Right atrium auricular region (tissue), 2 donors: ENCODE measurements at regions not wholly inside any gene's neighbourhood (a gene's known extent, or its start where the extent isn't known, plus 50 kb on each side); places are given as distances from the start of the nearest gene placed in this dataset.

Source experiments
- DNase-seq: peaks from one replicate; pipeline ENCODE4 v3.0.0-alpha.2; 2019; ENCODE audit warnings: low spot score
- H3K27ac ChIP-seq, 2 donors: fragments of 200-600 bp; sonication (generic); 1 replicate in 1 of 2; 2 replicates in 1 of 2; pipeline ENCODE4 v1.5.1; 2016 to 2019
- H3K27me3 ChIP-seq, 2 donors: fragments of 200-600 bp; sonication (generic); one replicate each; pipeline versions ENCODE4 v1.5.1 to v1.6.0; 2017 to 2019
- H3K36me3 ChIP-seq: fragments of 200-600 bp; sonication (generic); one replicate; pipeline ENCODE4 v1.5.1; 2016
- H3K4me1 ChIP-seq, 2 donors: fragments of 200-600 bp; sonication (generic); one replicate each; pipeline versions ENCODE4 v1.5.1 to v1.6.0; 2017 to 2019
- H3K4me3 ChIP-seq, 2 donors: fragments of 200-600 bp; sonication (generic); 1 replicate in 1 of 2; 2 replicates in 1 of 2; pipeline ENCODE4 v1.5.1; 2017 to 2019; ENCODE audit warnings: mild to moderate bottlenecking in 1 of 2, moderate library complexity in 1 of 2
- H3K9me3 ChIP-seq, 2 donors: fragments of 200-600 bp; sonication (generic); one replicate each; pipeline ENCODE4 v1.5.1; 2019
- TF ChIP-seq, protein P1 (sequence below), 2 donors: fragments of 200-600 bp; sonication (generic); IDR thresholded peaks; one replicate each; pipeline ENCODE4 v1.5.1; 2019; ENCODE audit warnings: antibody characterized with exemption in 2 of 2

- no peaks in the 10 kb centered on the region for H3K36me3 ChIP-seq
- no peak overlapping the region for H3K4me3 ChIP-seq
- no peaks in the 10 kb centered on the region for H3K9me3 ChIP-seq
- no peaks in the 10 kb centered on the region for H3K27me3 ChIP-seq
- TF ChIP-seq, protein P1, sequence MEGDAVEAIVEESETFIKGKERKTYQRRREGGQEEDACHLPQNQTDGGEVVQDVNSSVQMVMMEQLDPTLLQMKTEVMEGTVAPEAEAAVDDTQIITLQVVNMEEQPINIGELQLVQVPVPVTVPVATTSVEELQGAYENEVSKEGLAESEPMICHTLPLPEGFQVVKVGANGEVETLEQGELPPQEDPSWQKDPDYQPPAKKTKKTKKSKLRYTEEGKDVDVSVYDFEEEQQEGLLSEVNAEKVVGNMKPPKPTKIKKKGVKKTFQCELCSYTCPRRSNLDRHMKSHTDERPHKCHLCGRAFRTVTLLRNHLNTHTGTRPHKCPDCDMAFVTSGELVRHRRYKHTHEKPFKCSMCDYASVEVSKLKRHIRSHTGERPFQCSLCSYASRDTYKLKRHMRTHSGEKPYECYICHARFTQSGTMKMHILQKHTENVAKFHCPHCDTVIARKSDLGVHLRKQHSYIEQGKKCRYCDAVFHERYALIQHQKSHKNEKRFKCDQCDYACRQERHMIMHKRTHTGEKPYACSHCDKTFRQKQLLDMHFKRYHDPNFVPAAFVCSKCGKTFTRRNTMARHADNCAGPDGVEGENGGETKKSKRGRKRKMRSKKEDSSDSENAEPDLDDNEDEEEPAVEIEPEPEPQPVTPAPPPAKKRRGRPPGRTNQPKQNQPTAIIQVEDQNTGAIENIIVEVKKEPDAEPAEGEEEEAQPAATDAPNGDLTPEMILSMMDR (IDR thresholded peaks at IDR 0.05): no peak
- no peak overlapping the region for H3K27ac ChIP-seq
- DNase-seq: no peak
- no peaks in the 10 kb centered on the region for H3K4me1 ChIP-seq
Measured at GRCh38 chr5:92713335-92713743, 867.7 kb downstream of the NR2F1-AS1 start.

DNA sequence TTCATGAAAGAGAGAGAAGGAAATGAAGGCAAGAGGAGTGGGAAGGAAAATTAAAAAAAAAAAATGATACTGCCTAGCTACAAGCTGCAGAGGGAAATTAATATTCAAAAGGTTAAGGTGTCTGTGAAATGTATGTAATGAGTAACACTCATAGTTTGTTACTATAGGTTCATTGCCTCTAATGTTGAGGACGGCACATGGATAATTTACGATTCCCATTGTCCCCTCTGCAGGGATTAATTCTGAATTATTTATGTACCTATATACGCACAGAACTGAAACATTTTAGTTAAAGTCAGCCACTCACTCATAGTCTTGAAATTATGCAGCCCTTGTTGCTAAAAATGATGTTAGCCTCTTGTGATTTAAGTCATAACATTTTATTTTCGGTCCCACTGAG is 869.1 kb downstream of the NR2F1-AS1 start:
- Histone ChIP-seq H3K27me3 (no peaks in the 10 kb centered on the region), H3K4me3 (no peak overlapping the region), H3K4me1 (no peaks in the 10 kb centered on the region), H3K9me3 (no peaks in the 10 kb centered on the region), H3K36me3 (no peaks in the 10 kb centered on the region), H3K27ac (no peak overlapping the region)
- TF ChIP-seq, protein P1 (IDR thresholded peaks at IDR 0.05): no peak
- no peak for DNase-seq

- Histone ChIP-seq H3K9me3 (no peaks in the 10 kb centered on the region), H3K4me3 (no peak overlapping the region), H3K27ac (no peak overlapping the region), H3K27me3 (no peaks in the 10 kb centered on the region), H3K4me1 (no peaks in the 10 kb centered on the region), H3K36me3 (no peaks in the 10 kb centered on the region)
- DNase-seq: no peak
- TF ChIP-seq, protein P1 (IDR thresholded peaks at IDR 0.05): no peak
Measured at GRCh38 chr5:92704590-92704989, 876.4 kb downstream of the NR2F1-AS1 start.

- no peak overlapping the region for H3K4me3 ChIP-seq
- no peak overlapping the region for H3K27ac ChIP-seq
- no peaks in the 10 kb centered on the region for H3K36me3 ChIP-seq
- no peaks in the 10 kb centered on the region for H3K4me1 ChIP-seq
- TF ChIP-seq, protein P1 (IDR thresholded peaks at IDR 0.05): no peak
- no peak for DNase-seq
- no peaks in the 10 kb centered on the region for H3K27me3 ChIP-seq
- H3K9me3 ChIP-seq: no peaks in the 10 kb centered on the region
Measured at GRCh38 chr5:92703976-92704375, 877.0 kb downstream of the NR2F1-AS1 start.

- TF ChIP-seq, protein P1 (IDR thresholded peaks at IDR 0.05): no peak
- no peaks in the 10 kb centered on the region for H3K27me3 ChIP-seq
Measured at GRCh38 chr5:92695123-92696003, 885.7 kb downstream of the NR2F1-AS1 start.

More at GRCh38 chr5:92695123-92696003, 885.7 kb downstream of the NR2F1-AS1 start:
- no peaks in the 10 kb centered on the region for H3K36me3 ChIP-seq
- no peak overlapping the region for H3K4me3 ChIP-seq
- no peaks in the 10 kb centered on the region for H3K4me1 ChIP-seq
- no peak for DNase-seq
- H3K9me3 ChIP-seq: no peaks in the 10 kb centered on the region
- no peak overlapping the region for H3K27ac ChIP-seq
